HepG2 (cell line): ENCODE measurements at regions not wholly inside any gene's neighbourhood (a gene's known extent, or its start where the extent isn't known, plus 50 kb on each side); places are given as distances from the start of the nearest gene placed in this dataset.

Experiments
- ATRX ChIP-seq: sonication (generic); formaldehyde crosslinking; IDR thresholded peaks from 2 replicates; pipeline ENCODE4 v1.4.0; 2020; ENCODE audit warnings: missing genetic modification reagents, borderline replicate concordance
- FOXA1 ChIP-seq, 2 experiments: fragments of 450-650 bp in 1 of 2; sonication (generic) in 1 of 2; formaldehyde crosslinking in 1 of 2; IDR thresholded peaks; 2 replicates each; pipeline versions ENCODE4 v1.4.0 to v1.6.1; 2016 to 2020; ENCODE audit warnings: missing genetic modification reagents in 1 of 2
- FOXA3 ChIP-seq: IDR thresholded peaks from 2 replicates; pipeline ENCODE4 v1.6.1; 2016; ENCODE audit warnings: missing genetic modification reagents, missing compliant biosample characterization
- GMEB1 ChIP-seq: sonication (generic); formaldehyde crosslinking; IDR thresholded peaks from 2 replicates; pipeline ENCODE4 v1.5.1; 2020; ENCODE audit warnings: missing genetic modification reagents, mild to moderate bottlenecking, borderline replicate concordance
- MTERF4 ChIP-seq: sonication (generic); formaldehyde crosslinking; IDR thresholded peaks from 2 replicates; pipeline ENCODE4 v1.8.0; 2023; ENCODE audit warnings: mild to moderate bottlenecking, missing genetic modification reagents
- RXRA ChIP-seq: sonication (generic); formaldehyde crosslinking; IDR thresholded peaks from 2 replicates; pipeline ENCODE4 v1.5.1; 2020; ENCODE audit warnings: missing genetic modification reagents
- YY1 ChIP-seq: IDR thresholded peaks from 2 replicates; pipeline ENCODE4 v1.6.1; 2011; ENCODE audit warnings: low read length, low read depth, moderate library complexity, mild to moderate bottlenecking; ENCODE audit not compliant: insufficient read depth, insufficient replicate concordance
- ZBTB40 ChIP-seq, 2 experiments: fragments of 450-650 bp in 1 of 2; sonication (generic) in 1 of 2; formaldehyde crosslinking in 1 of 2; IDR thresholded peaks; 2 replicates each; pipeline versions ENCODE4 v1.6.1 to v1.8.0; 2016 to 2022; ENCODE audit warnings: antibody characterized with exemption in 1 of 2, mild to moderate bottlenecking in 1 of 2, missing genetic modification reagents in 1 of 2
- ZMYM4 ChIP-seq: sonication (generic); formaldehyde crosslinking; IDR thresholded peaks from 2 replicates; pipeline ENCODE4 v1.8.1; 2023; ENCODE audit warnings: mild to moderate bottlenecking, missing genetic modification reagents
- ZNF281 ChIP-seq: sonication (generic); formaldehyde crosslinking; IDR thresholded peaks from 2 replicates; pipeline ENCODE4 v1.4.0; 2020; ENCODE audit warnings: missing genetic modification reagents, borderline replicate concordance
- ZNF747 ChIP-seq: sonication (generic); formaldehyde crosslinking; IDR thresholded peaks from 2 replicates; pipeline ENCODE4 v1.8.1; 2023; ENCODE audit warnings: missing genetic modification reagents, mild to moderate bottlenecking, borderline replicate concordance

GRCh38 chr3:8371960-8372463, 129.6 kb upstream of the LMCD1 start (continued):
- TF ChIP-seq ZBTB40 (IDR thresholded peaks at IDR 0.05) (no peak), ZBTB40 (CRISPR knock-in tag; IDR thresholded peaks at IDR 0.05) (peak; percentile 89), ZMYM4 (CRISPR knock-in tag) (peak; percentile 40; the same call in 1 of the 2 replicates), FOXA3 (CRISPR knock-in tag) (0 out of 2 replicates have a peak, but pooled peaks have one; percentile 10), RXRA (CRISPR knock-in tag) (no peak), MTERF4 (no peak), FOXA1 (IDR thresholded peaks at IDR 0.05) (no peak), FOXA1 (CRISPR knock-in tag; IDR thresholded peaks at IDR 0.05) (peak; percentile 52), YY1 (peak; percentile 81), ZNF281 (CRISPR knock-in tag) (peak; percentile 81), GMEB1 (CRISPR knock-in tag) (no peak), ATRX (no peak), ZNF747 (CRISPR knock-in tag) (no peak)
